ENCODE measurements at regions not wholly inside any gene's neighbourhood (a gene's known extent, or its start where the extent isn't known, plus 50 kb on each side); places are given as distances from the start of the nearest gene placed in this dataset.

DNA sequence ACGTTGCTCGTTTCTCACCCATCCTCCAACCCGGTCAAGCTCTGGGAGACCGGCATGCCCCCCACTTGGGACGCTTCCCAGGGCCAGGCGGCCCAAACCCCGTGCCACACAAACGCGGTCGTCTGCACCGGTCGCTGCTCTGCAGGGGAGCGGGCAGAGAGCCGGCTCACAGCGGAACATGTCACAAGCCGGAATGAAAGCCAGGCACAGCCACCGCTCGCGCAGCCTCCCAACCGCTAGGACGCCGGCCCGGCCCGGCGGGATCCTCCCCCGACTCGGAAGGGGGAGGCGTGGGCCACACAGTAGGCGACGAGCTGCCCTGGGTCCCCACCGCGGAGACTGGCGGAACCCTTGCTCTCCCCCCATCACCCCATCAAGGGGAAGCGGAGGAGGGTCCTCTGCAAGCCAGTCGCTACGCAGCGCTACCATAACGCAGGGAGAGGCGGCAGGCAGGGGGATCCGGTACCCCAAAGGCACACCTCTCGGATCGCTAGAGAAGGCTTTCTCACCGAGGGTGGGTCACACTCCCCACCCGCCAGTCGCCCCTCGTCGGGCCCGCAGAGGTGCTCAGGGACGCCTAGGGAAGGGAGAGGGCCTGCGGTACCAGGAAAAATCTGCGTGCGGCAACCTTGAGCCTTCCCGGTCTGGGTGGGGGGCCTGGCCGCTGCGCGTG lies 768.4 kb upstream of the DEFB115 start:
- no peaks in the 10 kb centered on the region for H4K20me1 ChIP-seq (ENCODE audit: control insufficient read depth, insufficient read depth)
- H3K9ac ChIP-seq (ENCODE audit: control insufficient read depth, insufficient read depth, low read length) = no peak overlapping the region
- intact Hi-C loops (cut with micrococcal nuclease; ENCODE audit: unreplicated experiment) (no loop called here), in situ Hi-C loops (cut with MboI) (no loop called here)
- no peaks in the 10 kb centered on the region for H3K27me3 ChIP-seq (replicated peaks in 1 of 2; ENCODE audit: control insufficient read depth in 2 of 2, insufficient read depth in 2 of 2, low read length in 1 of 2)
- FAIRE-seq (no peak), DNase-seq (ENCODE audit: low read depth, low spot score) (no peak), ATAC-seq (no peak)
- no peak overlapping the region for H2AFZ ChIP-seq (ENCODE audit: control insufficient read depth, low read depth, low read length)
- no peaks in the 10 kb centered on the region for H3K4me1 ChIP-seq (ENCODE audit: control insufficient read depth, insufficient read depth, low read length)
- H3K36me3 ChIP-seq (ENCODE audit: control insufficient read depth in 2 of 2, insufficient read depth in 2 of 2, low read length in 1 of 2) = no peaks in the 10 kb centered on the region
- no peak overlapping the region for H3K4me2 ChIP-seq (ENCODE audit: control insufficient read depth, insufficient read depth)
- TF ChIP-seq MYB (IDR thresholded peaks at IDR 0.05; ENCODE audit: borderline replicate concordance, low read depth, low read length) (no peak), ZNF622 (IDR thresholded peaks at IDR 0.05) (no peak), TARDBP (IDR thresholded peaks at IDR 0.05; ENCODE audit: borderline replicate concordance) (no peak), SREBF2 (IDR thresholded peaks at IDR 0.05; ENCODE audit: low read length) (no peak), KDM1A (IDR thresholded peaks at IDR 0.05; ENCODE audit: borderline replicate concordance) (no peak), ESRRA (IDR thresholded peaks at IDR 0.05; ENCODE audit: low read length) (no peak), JUND (IDR thresholded peaks at IDR 0.05; ENCODE audit: low read depth, low read length) (no peak), DPF2 (IDR thresholded peaks at IDR 0.05) (no peak), PAX8 (IDR thresholded peaks at IDR 0.05) (no peak), RB1 (IDR thresholded peaks at IDR 0.05; ENCODE audit: borderline replicate concordance) (no peak), BHLHE40 (IDR thresholded peaks at IDR 0.05; ENCODE audit: borderline replicate concordance in 1 of 2, low read depth in 2 of 2, low read length in 1 of 2) (no peak)
- TF ChIP-seq, protein P1, sequence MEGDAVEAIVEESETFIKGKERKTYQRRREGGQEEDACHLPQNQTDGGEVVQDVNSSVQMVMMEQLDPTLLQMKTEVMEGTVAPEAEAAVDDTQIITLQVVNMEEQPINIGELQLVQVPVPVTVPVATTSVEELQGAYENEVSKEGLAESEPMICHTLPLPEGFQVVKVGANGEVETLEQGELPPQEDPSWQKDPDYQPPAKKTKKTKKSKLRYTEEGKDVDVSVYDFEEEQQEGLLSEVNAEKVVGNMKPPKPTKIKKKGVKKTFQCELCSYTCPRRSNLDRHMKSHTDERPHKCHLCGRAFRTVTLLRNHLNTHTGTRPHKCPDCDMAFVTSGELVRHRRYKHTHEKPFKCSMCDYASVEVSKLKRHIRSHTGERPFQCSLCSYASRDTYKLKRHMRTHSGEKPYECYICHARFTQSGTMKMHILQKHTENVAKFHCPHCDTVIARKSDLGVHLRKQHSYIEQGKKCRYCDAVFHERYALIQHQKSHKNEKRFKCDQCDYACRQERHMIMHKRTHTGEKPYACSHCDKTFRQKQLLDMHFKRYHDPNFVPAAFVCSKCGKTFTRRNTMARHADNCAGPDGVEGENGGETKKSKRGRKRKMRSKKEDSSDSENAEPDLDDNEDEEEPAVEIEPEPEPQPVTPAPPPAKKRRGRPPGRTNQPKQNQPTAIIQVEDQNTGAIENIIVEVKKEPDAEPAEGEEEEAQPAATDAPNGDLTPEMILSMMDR (IDR thresholded peaks at IDR 0.05 in 2 of 3, conservative IDR thresholded peaks at IDR 0.05 in 1 of 3; ENCODE audit: control insufficient read depth in 2 of 3, extremely low read depth in 1 of 3, insufficient read depth in 1 of 3, low read depth in 3 of 3, low read length in 3 of 3) = no peak
- TF ChIP-seq, protein P2, sequence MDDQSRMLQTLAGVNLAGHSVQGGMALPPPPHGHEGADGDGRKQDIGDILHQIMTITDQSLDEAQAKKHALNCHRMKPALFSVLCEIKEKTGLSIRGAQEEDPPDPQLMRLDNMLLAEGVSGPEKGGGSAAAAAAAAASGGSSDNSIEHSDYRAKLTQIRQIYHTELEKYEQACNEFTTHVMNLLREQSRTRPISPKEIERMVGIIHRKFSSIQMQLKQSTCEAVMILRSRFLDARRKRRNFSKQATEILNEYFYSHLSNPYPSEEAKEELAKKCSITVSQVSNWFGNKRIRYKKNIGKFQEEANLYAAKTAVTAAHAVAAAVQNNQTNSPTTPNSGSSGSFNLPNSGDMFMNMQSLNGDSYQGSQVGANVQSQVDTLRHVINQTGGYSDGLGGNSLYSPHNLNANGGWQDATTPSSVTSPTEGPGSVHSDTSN (IDR thresholded peaks at IDR 0.05; ENCODE audit: insufficient replicate concordance, low read depth, low read length) = no peak
- no peak overlapping the region for H3K4me3 ChIP-seq
- BruUV-seq (replicated peaks) = no TSS peak
- SMC1A ChIA-PET (ENCODE audit: uncharacterized antibody, unreplicated experiment) = no interaction called here
- no peaks in the 10 kb centered on the region for H3K79me2 ChIP-seq (ENCODE audit: control insufficient read depth, insufficient read depth, low read length)
- H3K9me3 ChIP-seq (replicated peaks; ENCODE audit: control insufficient read depth, insufficient read depth, low read length) = no peaks in the 10 kb centered on the region; the same call in 2 of the 3 replicates
- POLR2A ChIA-PET = no interaction called here
- CTCF ChIA-PET = no interaction called here
- no peak overlapping the region for H3K27ac ChIP-seq (ENCODE audit: control insufficient read depth, insufficient read depth)
- 83% methylated on average over 40 of the region's 56 CpGs for WGBS (ENCODE audit: insufficient coverage, insufficient replicate concordance, low lambda C conversion rate, missing lambda C conversion rate)
- RAD21 ChIA-PET (ENCODE audit: unreplicated experiment) = no interaction called here
